ENCODE measurements at regions not wholly inside any gene's neighbourhood (a gene's known extent, or its start where the extent isn't known, plus 50 kb on each side); places are given as distances from the start of the nearest gene placed in this dataset.

DNA sequence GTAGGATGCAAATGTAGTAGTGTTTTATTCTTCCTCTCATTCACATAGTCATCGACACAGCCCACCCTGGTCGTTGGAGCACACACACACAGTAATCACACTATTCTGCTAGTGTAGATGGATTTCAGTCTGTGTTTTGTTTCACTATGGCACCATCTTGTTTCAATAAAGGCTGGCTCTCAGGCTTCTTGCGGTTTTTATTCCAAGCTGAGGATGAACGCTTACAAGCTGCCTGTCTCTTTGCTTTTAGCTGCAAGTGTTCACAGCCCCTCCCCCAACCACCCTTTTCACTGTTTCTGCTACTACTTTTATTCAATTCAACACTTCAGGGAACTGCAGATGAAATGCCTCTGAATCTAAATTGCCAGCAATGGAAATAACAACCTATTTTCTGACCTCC is 140.9 kb upstream of the PMFBP1 start:
- DNase-seq (ENCODE audit: low spot score): no peak
- TF ChIP-seq, protein P1, sequence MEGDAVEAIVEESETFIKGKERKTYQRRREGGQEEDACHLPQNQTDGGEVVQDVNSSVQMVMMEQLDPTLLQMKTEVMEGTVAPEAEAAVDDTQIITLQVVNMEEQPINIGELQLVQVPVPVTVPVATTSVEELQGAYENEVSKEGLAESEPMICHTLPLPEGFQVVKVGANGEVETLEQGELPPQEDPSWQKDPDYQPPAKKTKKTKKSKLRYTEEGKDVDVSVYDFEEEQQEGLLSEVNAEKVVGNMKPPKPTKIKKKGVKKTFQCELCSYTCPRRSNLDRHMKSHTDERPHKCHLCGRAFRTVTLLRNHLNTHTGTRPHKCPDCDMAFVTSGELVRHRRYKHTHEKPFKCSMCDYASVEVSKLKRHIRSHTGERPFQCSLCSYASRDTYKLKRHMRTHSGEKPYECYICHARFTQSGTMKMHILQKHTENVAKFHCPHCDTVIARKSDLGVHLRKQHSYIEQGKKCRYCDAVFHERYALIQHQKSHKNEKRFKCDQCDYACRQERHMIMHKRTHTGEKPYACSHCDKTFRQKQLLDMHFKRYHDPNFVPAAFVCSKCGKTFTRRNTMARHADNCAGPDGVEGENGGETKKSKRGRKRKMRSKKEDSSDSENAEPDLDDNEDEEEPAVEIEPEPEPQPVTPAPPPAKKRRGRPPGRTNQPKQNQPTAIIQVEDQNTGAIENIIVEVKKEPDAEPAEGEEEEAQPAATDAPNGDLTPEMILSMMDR (IDR thresholded peaks at IDR 0.05; ENCODE audit: extremely low read depth, insufficient read depth, missing control alignments): no peak
- in situ Hi-C loops (cut with MboI; ENCODE audit: low pct_unique_long_range_greater_than_20kb, low sequenced_read_pairs, unreplicated experiment): no loop called here

DNA sequence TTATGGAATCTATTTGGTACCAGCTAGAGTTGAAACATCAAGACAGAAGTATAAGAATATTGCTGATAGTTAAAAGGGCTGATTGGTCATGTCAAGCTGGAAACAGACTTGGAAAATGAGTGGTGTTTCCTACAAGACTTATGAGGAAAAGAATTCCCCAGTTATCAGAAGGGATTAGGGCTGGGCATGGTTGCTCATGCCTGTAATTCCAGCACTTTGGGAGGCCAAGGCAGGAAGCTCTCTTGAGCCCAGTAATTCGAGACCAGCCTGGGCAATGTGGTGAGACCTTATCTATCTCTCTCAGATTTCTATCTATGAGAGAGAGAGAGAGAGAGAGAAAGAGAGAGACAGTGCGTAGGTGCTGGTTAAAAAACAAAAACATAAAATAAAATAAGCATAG is 139.5 kb upstream of the PMFBP1 start:
- no peak for DNase-seq (ENCODE audit: low spot score)
- TF ChIP-seq, protein P1 (IDR thresholded peaks at IDR 0.05; ENCODE audit: extremely low read depth, insufficient read depth, missing control alignments): no peak
- in situ Hi-C loops (cut with MboI; ENCODE audit: low pct_unique_long_range_greater_than_20kb, low sequenced_read_pairs, unreplicated experiment): no loop called here

DNA sequence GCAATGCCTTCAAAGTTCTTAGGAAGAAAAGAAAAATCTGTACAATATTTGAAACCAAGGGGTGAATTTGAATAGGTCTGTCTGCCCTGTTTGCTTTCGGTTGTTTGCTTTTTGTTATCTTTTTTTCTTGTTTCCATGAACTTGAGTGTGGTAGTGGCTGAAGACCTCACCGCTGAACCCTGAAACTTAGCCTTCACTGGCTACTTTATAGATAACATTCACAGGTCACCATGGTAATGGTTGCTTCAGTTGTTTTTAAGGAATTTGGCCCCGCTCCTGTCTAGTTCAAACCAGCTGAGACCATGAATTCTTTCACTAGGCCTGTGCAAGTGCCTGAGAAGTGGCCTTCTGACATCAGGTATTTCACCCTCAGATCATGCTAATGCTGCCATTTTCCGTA is 137.0 kb upstream of the PMFBP1 start:
- DNase-seq (ENCODE audit: low spot score): no peak
- in situ Hi-C loops (cut with MboI; ENCODE audit: low pct_unique_long_range_greater_than_20kb, low sequenced_read_pairs, unreplicated experiment): no loop called here
- TF ChIP-seq, protein P1 (IDR thresholded peaks at IDR 0.05; ENCODE audit: extremely low read depth, insufficient read depth, missing control alignments): no peak

DNA sequence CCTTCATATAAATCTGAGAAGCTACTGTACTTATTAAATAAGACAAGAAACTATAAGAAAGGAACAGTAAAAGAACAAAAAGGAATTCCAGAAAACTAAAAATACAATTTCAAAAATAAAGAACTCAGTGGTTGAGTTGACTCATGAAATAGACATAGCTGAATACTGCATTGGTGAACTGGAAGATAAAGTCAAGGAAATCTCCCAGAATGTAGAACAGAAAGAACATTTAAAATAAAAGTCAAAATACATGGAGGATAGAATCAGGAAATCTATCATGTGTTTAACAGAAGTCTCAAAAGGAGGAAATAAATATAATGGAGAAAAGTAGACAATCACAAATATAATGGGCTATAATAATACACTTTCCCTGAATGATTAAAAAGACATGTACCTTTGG is 136.4 kb upstream of the PMFBP1 start:
- no peak for DNase-seq (ENCODE audit: low spot score)
- TF ChIP-seq, protein P1 (IDR thresholded peaks at IDR 0.05; ENCODE audit: extremely low read depth, insufficient read depth, missing control alignments): no peak
- in situ Hi-C loops (cut with MboI; ENCODE audit: low pct_unique_long_range_greater_than_20kb, low sequenced_read_pairs, unreplicated experiment): no loop called here

- in situ Hi-C loops (cut with MboI; ENCODE audit: low pct_unique_long_range_greater_than_20kb, low sequenced_read_pairs, unreplicated experiment): no loop called here
- no peak for DNase-seq (ENCODE audit: low spot score)
- TF ChIP-seq, protein P1 (IDR thresholded peaks at IDR 0.05; ENCODE audit: extremely low read depth, insufficient read depth, missing control alignments): no peak
Observed at GRCh38 chr16:72302332-72302731, 130.4 kb upstream of the PMFBP1 start.

GRCh38 chr16:72301523-72302236 is 129.7 kb upstream of the PMFBP1 start:
- TF ChIP-seq, protein P1 (IDR thresholded peaks at IDR 0.05; ENCODE audit: extremely low read depth, insufficient read depth, missing control alignments): no peak
- in situ Hi-C loops (cut with MboI; ENCODE audit: low pct_unique_long_range_greater_than_20kb, low sequenced_read_pairs, unreplicated experiment): no loop called here
- no peak for DNase-seq (ENCODE audit: low spot score)

Measured in GM13977 (cell line).